Osteoblast (primary cell): ENCODE measurements at regions not wholly inside any gene's neighbourhood (a gene's known extent, or its start where the extent isn't known, plus 50 kb on each side); places are given as distances from the start of the nearest gene placed in this dataset.

Experiments
- DNase-seq: peaks from one replicate; pipeline ENCODE4 v3.0.0; 2011; ENCODE audit warnings: low spot score, mixed read lengths; ENCODE audit not compliant: insufficient read length; ENCODE audit errors: missing footprints
- H2AFZ ChIP-seq: 2 replicates; pipeline ENCODE4 v1.6.0; 2011; ENCODE audit warnings: mild to moderate bottlenecking, low read length
- H3K27ac ChIP-seq: 2 replicates; pipeline ENCODE4 v1.5.1; 2011; ENCODE audit warnings: mild to moderate bottlenecking, low read depth, low read length, moderate library complexity
- H3K27me3 ChIP-seq: 2 replicates; pipeline ENCODE4 v1.6.0; 2012; ENCODE audit warnings: mild to moderate bottlenecking, control low read depth, inconsistent platforms, low read length, moderate library complexity; ENCODE audit not compliant: insufficient read depth
- H3K36me3 ChIP-seq: 2 replicates; pipeline ENCODE4 v1.5.1; 2011; ENCODE audit warnings: mild to moderate bottlenecking, low read length, control low read depth, moderate library complexity; ENCODE audit not compliant: insufficient read depth
- H3K4me1 ChIP-seq: 2 replicates; pipeline ENCODE4 v1.5.1; 2011; ENCODE audit warnings: mild to moderate bottlenecking, low read length, control low read depth, moderate library complexity; ENCODE audit not compliant: insufficient read depth
- H3K4me2 ChIP-seq: 2 replicates; pipeline ENCODE4 v1.6.0; 2011; ENCODE audit warnings: mild to moderate bottlenecking, low read length; ENCODE audit not compliant: insufficient read depth
- H3K4me3 ChIP-seq: fragments of 200-600 bp; sonication (generic); 3 replicates; pipeline ENCODE4 v1.5.1; 2012; ENCODE audit warnings: mild to moderate bottlenecking, low read length, inconsistent platforms; ENCODE audit not compliant: insufficient read depth
- H3K79me2 ChIP-seq: 2 replicates; pipeline ENCODE4 v1.6.0; 2012; ENCODE audit warnings: mild to moderate bottlenecking, low read length, control low read depth, inconsistent platforms; ENCODE audit not compliant: insufficient read depth
- H3K9me3 ChIP-seq: 2 replicates; pipeline ENCODE4 v1.5.1; 2011; ENCODE audit warnings: low read depth, low read length, control low read depth
- H4K20me1 ChIP-seq: 2 replicates; pipeline ENCODE4 v1.6.0; 2012; ENCODE audit warnings: mild to moderate bottlenecking, low read length, control low read depth; ENCODE audit not compliant: insufficient read depth
- TF ChIP-seq, protein P1 (sequence below): IDR thresholded peaks from 2 replicates; pipeline ENCODE4 v1.5.1; 2011; ENCODE audit warnings: mild to moderate bottlenecking, low read depth, low read length, moderate library complexity; ENCODE audit errors: extremely low read depth

GRCh38 chr4:163772238-163772637, 277.7 kb downstream of the TMA16 start:
- Histone ChIP-seq H3K79me2 (no peaks in the 10 kb centered on the region), H3K4me3 (no peak overlapping the region), H3K9me3 (no peaks in the 10 kb centered on the region), H3K36me3 (no peaks in the 10 kb centered on the region), H3K27ac (no peak overlapping the region), H3K4me1 (no peaks in the 10 kb centered on the region), H3K27me3 (no peaks in the 10 kb centered on the region), H2AFZ (no peak overlapping the region), H3K4me2 (no peak overlapping the region), H4K20me1 (no peaks in the 10 kb centered on the region)
- DNase-seq: no peak
- TF ChIP-seq, protein P1, sequence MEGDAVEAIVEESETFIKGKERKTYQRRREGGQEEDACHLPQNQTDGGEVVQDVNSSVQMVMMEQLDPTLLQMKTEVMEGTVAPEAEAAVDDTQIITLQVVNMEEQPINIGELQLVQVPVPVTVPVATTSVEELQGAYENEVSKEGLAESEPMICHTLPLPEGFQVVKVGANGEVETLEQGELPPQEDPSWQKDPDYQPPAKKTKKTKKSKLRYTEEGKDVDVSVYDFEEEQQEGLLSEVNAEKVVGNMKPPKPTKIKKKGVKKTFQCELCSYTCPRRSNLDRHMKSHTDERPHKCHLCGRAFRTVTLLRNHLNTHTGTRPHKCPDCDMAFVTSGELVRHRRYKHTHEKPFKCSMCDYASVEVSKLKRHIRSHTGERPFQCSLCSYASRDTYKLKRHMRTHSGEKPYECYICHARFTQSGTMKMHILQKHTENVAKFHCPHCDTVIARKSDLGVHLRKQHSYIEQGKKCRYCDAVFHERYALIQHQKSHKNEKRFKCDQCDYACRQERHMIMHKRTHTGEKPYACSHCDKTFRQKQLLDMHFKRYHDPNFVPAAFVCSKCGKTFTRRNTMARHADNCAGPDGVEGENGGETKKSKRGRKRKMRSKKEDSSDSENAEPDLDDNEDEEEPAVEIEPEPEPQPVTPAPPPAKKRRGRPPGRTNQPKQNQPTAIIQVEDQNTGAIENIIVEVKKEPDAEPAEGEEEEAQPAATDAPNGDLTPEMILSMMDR: no peak

GRCh38 chr4:163773940-163774339, 279.4 kb downstream of the TMA16 start:
- Histone ChIP-seq H3K4me3 (no peak overlapping the region), H2AFZ (no peak overlapping the region), H3K9me3 (no peaks in the 10 kb centered on the region), H3K27ac (no peak overlapping the region), H3K4me2 (no peak overlapping the region), H3K4me1 (no peaks in the 10 kb centered on the region), H3K79me2 (no peaks in the 10 kb centered on the region), H3K36me3 (no peaks in the 10 kb centered on the region), H3K27me3 (no peaks in the 10 kb centered on the region), H4K20me1 (no peaks in the 10 kb centered on the region)
- TF ChIP-seq, protein P1: no peak
- no peak for DNase-seq

GRCh38 chr4:163776957-163777356, 282.5 kb downstream of the TMA16 start:
- no peaks in the 10 kb centered on the region for H4K20me1 ChIP-seq
- H3K79me2 ChIP-seq: no peaks in the 10 kb centered on the region
- H2AFZ ChIP-seq: no peak overlapping the region
- H3K4me1 ChIP-seq: no peaks in the 10 kb centered on the region
- no peaks in the 10 kb centered on the region for H3K27me3 ChIP-seq
- no peak overlapping the region for H3K4me2 ChIP-seq
- TF ChIP-seq, protein P1: no peak
- H3K27ac ChIP-seq: no peak overlapping the region
- H3K4me3 ChIP-seq: no peak overlapping the region
- H3K36me3 ChIP-seq: no peaks in the 10 kb centered on the region
- H3K9me3 ChIP-seq: no peaks in the 10 kb centered on the region
- DNase-seq: peak; percentile 5

DNA sequence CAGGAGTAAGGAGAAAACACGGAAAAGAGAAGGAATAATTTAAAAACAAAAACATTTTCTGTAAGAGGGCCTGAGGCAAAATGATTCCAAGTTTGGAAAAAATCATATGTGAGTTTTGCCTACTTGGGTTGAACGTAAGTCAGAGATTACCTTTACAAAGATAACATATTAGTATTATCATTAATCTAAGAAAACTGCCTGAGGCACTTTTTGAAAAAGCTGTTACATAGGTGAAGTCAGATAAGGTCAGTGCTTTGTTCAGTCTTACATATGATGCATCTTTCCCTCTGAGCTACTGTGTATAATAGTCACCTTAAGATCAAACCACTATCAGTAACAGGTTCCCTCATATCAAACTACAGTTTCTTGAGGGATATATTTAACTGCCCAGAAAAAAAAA, 287.2 kb downstream of the TMA16 start:
- no peaks in the 10 kb centered on the region for H3K79me2 ChIP-seq
- no peaks in the 10 kb centered on the region for H4K20me1 ChIP-seq
- H3K4me1 ChIP-seq: no peaks in the 10 kb centered on the region
- H3K9me3 ChIP-seq: peaks cover 5% of the 10 kb centered on the region
- TF ChIP-seq, protein P1: no peak
- H3K27me3 ChIP-seq: no peaks in the 10 kb centered on the region
- no peak overlapping the region for H3K4me2 ChIP-seq
- no peaks in the 10 kb centered on the region for H3K36me3 ChIP-seq
- DNase-seq: no peak
- H3K27ac ChIP-seq: no peak overlapping the region
- H3K4me3 ChIP-seq: no peak overlapping the region
- H2AFZ ChIP-seq: no peak overlapping the region
